VCaP (cell line): ENCODE measurements at regions not wholly inside any gene's neighbourhood (a gene's known extent, or its start where the extent isn't known, plus 50 kb on each side); places are given as distances from the start of the nearest gene placed in this dataset.
"Not testable (repeated sequence)": the region's sequence is repeated elsewhere in the genome, so short reads cannot be mapped to it uniquely, and the experiment has no call there.

Experiments
- H3K27ac ChIP-seq: fragments of 450-650 bp; 2 replicates; pipeline ENCODE4 v1.5.1; 2017
- TF ChIP-seq, protein P1 (sequence below): fragments of 450-650 bp; conservative IDR thresholded peaks from 2 replicates; pipeline ENCODE4 v1.5.1; 2017; ENCODE audit warnings: mild to moderate bottlenecking, moderate library complexity

DNA sequence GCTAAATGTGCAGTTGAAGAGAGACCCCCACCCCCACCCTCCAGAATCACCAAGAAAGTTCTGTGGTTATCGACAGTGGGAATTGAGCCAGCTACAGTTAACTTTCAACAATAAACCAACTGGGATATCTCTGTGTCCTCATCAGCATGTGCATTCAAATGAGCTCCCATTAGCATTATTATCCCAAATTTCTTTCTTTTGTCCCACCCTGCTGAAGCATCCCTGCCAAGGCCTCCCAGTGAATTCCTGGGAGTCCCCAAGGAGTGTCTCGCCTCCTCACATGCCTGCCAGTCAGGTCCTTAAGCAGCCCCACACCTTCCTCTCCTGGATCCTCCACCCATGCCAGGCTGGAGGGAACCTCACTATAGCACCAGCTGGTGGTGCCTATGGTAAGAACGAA, 422.1 kb upstream of the HNRNPA3 start:
- TF ChIP-seq, protein P1, sequence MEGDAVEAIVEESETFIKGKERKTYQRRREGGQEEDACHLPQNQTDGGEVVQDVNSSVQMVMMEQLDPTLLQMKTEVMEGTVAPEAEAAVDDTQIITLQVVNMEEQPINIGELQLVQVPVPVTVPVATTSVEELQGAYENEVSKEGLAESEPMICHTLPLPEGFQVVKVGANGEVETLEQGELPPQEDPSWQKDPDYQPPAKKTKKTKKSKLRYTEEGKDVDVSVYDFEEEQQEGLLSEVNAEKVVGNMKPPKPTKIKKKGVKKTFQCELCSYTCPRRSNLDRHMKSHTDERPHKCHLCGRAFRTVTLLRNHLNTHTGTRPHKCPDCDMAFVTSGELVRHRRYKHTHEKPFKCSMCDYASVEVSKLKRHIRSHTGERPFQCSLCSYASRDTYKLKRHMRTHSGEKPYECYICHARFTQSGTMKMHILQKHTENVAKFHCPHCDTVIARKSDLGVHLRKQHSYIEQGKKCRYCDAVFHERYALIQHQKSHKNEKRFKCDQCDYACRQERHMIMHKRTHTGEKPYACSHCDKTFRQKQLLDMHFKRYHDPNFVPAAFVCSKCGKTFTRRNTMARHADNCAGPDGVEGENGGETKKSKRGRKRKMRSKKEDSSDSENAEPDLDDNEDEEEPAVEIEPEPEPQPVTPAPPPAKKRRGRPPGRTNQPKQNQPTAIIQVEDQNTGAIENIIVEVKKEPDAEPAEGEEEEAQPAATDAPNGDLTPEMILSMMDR, result no peak
- H3K27ac ChIP-seq, result no peak overlapping the region

DNA sequence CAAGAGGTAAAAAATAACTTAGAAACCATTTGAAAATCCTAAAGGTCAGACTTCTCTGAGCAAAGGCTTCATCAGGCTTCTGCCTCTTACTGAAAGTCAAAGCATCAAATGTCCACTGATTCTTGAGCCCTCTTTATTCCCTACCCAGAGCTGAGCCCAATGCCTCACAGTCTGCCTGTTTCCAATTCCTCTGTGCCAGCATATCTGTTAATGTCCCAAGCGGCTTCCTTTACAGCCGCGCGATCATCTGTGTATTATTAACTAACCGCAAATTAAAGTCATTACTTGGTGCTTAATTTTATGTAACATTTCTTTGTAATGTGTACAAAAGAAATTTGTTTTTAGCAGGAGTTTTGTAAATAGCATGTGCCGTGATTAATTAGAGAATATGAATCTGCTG, 418.8 kb upstream of the HNRNPA3 start:
- TF ChIP-seq, protein P1, result no peak

DNA sequence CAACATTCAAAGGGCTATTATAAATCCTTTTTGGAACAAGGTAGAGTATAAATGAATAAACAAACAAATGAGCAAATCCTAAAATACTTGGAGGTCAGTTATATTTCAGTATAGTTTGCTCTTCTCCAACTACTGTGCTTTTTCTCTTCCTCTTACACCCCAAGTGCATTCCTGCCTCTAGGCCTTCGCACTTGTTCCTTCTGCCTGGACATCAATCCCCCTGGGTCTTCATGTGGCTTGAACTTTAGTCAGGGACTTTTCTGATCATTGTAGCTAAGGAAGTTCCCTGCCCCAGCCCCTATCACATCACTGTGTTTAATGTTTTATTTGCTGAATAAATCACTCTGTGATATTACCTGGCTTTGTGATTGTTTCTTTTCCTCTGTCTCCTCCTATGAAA, 418.2 kb upstream of the HNRNPA3 start:
- 0 out of 2 replicates have a peak overlapping the region, but pooled peaks have one; percentile 1 for H3K27ac ChIP-seq
- TF ChIP-seq, protein P1, result no peak

More for the DNA sequence above, 418.8 kb upstream of the HNRNPA3 start:
- H3K27ac ChIP-seq, result 0 out of 2 replicates have a peak overlapping the region, but pooled peaks have one; percentile 1

DNA sequence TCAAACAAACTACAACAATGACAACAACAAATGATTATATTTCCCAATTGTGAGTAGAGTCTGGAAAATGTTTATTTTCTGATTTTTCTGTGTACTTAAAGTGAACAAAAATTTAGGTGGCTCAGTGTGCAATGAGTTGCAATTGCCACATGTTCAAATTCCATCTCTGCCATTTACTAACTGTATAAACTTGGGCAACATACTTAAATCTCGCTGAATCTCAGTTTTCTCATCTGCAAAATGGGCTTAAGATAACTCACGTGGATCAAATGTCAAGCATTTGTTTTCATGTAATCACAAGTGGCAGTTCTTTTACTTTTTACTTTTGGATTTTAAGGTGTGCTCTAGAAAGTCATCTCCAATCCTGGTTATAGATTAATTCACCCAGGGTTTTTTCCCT, 416.8 kb upstream of the HNRNPA3 start:
- TF ChIP-seq, protein P1, result no peak
- H3K27ac ChIP-seq, result no peak overlapping the region

DNA sequence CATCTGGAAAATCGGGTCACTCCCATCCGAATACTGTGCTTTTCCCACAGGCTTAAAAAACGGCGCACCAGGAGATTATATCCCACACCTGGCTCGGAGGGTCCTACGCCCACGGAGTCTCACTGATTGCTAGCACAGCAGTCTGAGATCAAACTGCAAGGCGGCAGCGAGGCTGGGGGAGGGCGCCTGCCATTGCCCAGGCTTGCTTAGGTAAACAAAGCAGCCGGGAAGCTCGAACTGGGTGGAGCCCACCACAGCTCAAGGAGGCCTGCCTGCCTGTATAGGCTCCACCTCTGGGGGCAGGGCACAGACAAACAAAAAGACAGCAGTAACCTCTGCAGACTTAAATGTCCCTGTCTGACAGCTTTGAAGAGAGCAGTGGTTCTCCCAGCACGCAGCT, 415.9 kb upstream of the HNRNPA3 start:
- not testable (repeated sequence) for H3K27ac ChIP-seq

DNA sequence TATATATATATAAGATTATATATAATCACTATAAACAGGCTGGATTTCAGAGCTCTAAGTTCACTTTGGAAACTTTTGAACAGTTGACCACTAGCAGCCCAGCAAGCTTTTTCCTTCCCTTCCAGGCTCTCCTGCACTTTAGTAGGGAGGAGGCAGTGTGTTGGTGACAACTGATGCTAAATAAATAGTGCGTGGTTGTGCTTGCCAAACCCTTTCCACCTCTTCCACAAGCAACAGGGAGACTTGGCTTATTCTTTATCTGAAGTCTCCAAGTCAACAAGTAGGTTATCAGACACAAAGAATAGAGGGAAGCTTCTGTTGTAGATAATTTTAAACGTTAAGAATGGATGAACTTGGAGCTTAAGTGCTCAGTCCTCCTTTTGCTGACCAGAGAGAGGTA, 408.2 kb upstream of the HNRNPA3 start:
- H3K27ac ChIP-seq, result no peak overlapping the region
- TF ChIP-seq, protein P1, result no peak

DNA sequence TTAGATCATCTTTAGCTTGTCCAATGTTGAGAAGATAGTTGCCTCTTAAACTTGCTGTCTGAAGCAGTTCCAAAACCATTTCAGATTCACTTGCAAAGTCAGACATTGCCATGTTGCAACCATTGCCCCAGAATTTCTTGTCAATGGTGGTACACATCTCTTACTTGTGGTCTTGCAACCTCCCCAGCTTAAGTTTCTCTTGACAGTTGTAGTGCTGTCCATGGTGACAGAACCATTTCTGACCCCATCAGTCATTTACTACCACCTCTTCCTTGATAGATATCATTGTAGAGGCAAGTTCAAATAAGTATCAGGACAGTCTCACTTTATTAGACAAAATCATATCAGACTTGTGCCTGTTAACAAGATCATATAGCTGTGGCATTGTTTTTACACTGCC, 407.2 kb upstream of the HNRNPA3 start:
- TF ChIP-seq, protein P1, result no peak

DNA sequence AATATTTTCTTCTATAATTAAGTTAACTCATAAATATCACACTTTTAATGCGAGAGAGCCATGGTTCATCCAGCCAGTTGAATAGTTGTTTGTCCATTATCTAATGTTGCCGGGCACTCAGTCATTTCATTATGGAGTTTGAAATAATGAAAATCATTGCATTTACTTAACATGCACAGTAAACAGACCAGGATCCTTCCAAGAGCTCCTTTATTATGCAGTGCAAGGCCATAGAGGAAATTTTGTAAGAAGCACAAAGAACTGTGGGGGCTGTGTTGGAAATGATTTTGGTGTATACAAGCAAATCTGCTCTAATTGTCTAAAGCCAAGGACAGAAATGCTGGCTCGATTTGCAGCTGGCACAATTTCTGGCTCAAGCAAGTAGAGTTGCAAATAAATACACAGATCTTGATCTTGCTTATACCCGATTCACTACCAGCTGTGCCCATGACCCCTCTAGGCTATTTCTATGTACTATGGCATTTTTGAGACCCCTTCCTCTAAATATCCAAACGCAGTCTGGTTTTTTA, 400.3 kb upstream of the HNRNPA3 start:
- H3K27ac ChIP-seq, result peak overlapping the region; percentile 67
- TF ChIP-seq, protein P1, result no peak

More for the DNA sequence above, 407.2 kb upstream of the HNRNPA3 start:
- H3K27ac ChIP-seq, result no peak overlapping the region
